GM23338 (cell line): ENCODE measurements at regions not wholly inside any gene's neighbourhood (a gene's known extent, or its start where the extent isn't known, plus 50 kb on each side); places are given as distances from the start of the nearest gene placed in this dataset.
A peak's percentile ranks its signal among the peaks of the same experiment; 100 is the strongest.

ENCODE experiments used
- ATAC-seq: fragments of 200-7000 bp; cut with Tn5 transposase; 3 replicates; pipeline ENCODE4 v1.9.1; 2020
- DNase-seq: peaks from one replicate; pipeline ENCODE4 v3.0.0-alpha.2; 2015; ENCODE audit warnings: low spot score
- H2AFZ ChIP-seq: fragments of 200-600 bp; sonication (generic); 2 replicates; pipeline ENCODE4 v1.8.0; 2016; ENCODE audit warnings: antibody characterized with exemption, mild to moderate bottlenecking, moderate library complexity
- H3F3A ChIP-seq: fragments of 200-600 bp; sonication (generic); replicated peaks from 2 replicates; pipeline ENCODE4 v1.8.0; 2017; ENCODE audit warnings: antibody characterized with exemption, mixed run types, low read depth
- H3K27ac ChIP-seq: fragments of 200-600 bp; sonication (generic); 2 replicates; pipeline ENCODE4 v1.6.1; 2016; ENCODE audit warnings: low read depth
- H3K27me3 ChIP-seq: fragments of 200-600 bp; sonication (generic); 2 replicates; pipeline ENCODE4 v1.8.0; 2016; ENCODE audit warnings: mild to moderate bottlenecking, mixed run types, moderate library complexity; ENCODE audit not compliant: insufficient read depth
- H3K36me3 ChIP-seq: fragments of 200-600 bp; sonication (generic); 2 replicates; pipeline ENCODE4 v1.8.0; 2016; ENCODE audit warnings: mild to moderate bottlenecking; ENCODE audit not compliant: insufficient read depth
- H3K4me1 ChIP-seq: fragments of 200-600 bp; sonication (generic); 2 replicates; pipeline ENCODE4 v1.8.0; 2016; ENCODE audit warnings: mild to moderate bottlenecking, moderate library complexity; ENCODE audit not compliant: insufficient read depth
- H3K4me2 ChIP-seq: fragments of 200-600 bp; sonication (generic); 2 replicates; pipeline ENCODE4 v1.7.1; 2017; ENCODE audit warnings: mixed run types
- H3K4me3 ChIP-seq: fragments of 200-600 bp; sonication (generic); 2 replicates; pipeline ENCODE4 v1.6.1; 2016; ENCODE audit warnings: mixed run types
- H3K79me2 ChIP-seq: fragments of 200-600 bp; sonication (generic); replicated peaks from 2 replicates; pipeline ENCODE4 v1.8.0; 2017; ENCODE audit warnings: mild to moderate bottlenecking; ENCODE audit not compliant: insufficient read depth
- H3K9me2 ChIP-seq: fragments of 200-600 bp; sonication (generic); 2 replicates; pipeline ENCODE4 v1.8.0; 2017; ENCODE audit not compliant: insufficient read depth
- H4K20me1 ChIP-seq: fragments of 200-600 bp; sonication (generic); replicated peaks from 2 replicates; pipeline ENCODE4 v1.8.0; 2017; ENCODE audit warnings: mild to moderate bottlenecking; ENCODE audit not compliant: insufficient read depth
- H3K27ac Mint-ChIP-seq: 2 replicates; pipeline ENCODE4 v1.8.0; 2020; ENCODE audit warnings: inconsistent platforms, mild to moderate bottlenecking, moderate library complexity, mixed read lengths
- H3K27me3 Mint-ChIP-seq: 3 replicates; pipeline ENCODE4 v1.8.0; 2022; ENCODE audit warnings: low read depth, mild to moderate bottlenecking, moderate library complexity, mixed read lengths, inconsistent platforms; ENCODE audit not compliant: insufficient read depth, poor library complexity
- H3K36me3 Mint-ChIP-seq: 3 replicates; pipeline ENCODE4 v1.8.0; 2021; ENCODE audit warnings: low read depth, mild to moderate bottlenecking, inconsistent platforms, moderate library complexity, mixed read lengths
- H3K4me1 Mint-ChIP-seq: 3 replicates; pipeline ENCODE4 v1.8.0; 2020; ENCODE audit warnings: mild to moderate bottlenecking, inconsistent platforms, mixed read lengths
- H3K4me3 Mint-ChIP-seq: 3 replicates; pipeline ENCODE4 v1.8.0; 2021; ENCODE audit warnings: moderate library complexity, mild to moderate bottlenecking, inconsistent platforms, mixed read lengths
- H3K9me3 Mint-ChIP-seq: 3 replicates; pipeline ENCODE4 v1.8.0; 2020; ENCODE audit warnings: moderate library complexity, mild to moderate bottlenecking, inconsistent platforms, mixed read lengths
- CREB1 ChIP-seq: fragments of 250-450 bp; sonication (Bioruptor Pico); IDR thresholded peaks from 2 replicates; pipeline ENCODE4 v1.5.0; 2020; ENCODE audit warnings: low read depth, mild to moderate bottlenecking, moderate library complexity
- CTCF ChIP-seq, 2 experiments: fragments of 200-600 bp in 1 of 2; sonication (generic) in 1 of 2; conservative IDR thresholded peaks; 2 replicates each; pipeline versions ENCODE4 v1.5.1 to v1.6.1; 2016 to 2017; ENCODE audit warnings: antibody characterized with exemption in 2 of 2, low read depth in 2 of 2, mild to moderate bottlenecking in 2 of 2, moderate library complexity in 1 of 2
- ETS1 ChIP-seq: IDR thresholded peaks from 2 replicates; pipeline ENCODE4 v1.6.1; 2016; ENCODE audit warnings: antibody characterized with exemption
- EZH2phosphoT487 ChIP-seq: fragments of 200-600 bp; sonication (generic); IDR thresholded peaks from one replicate; pipeline ENCODE4 v1.8.1; 2018; ENCODE audit warnings: antibody characterized with exemption; ENCODE audit not compliant: unreplicated experiment
- NANOG ChIP-seq: IDR thresholded peaks from 2 replicates; pipeline ENCODE4 v1.6.1; 2016; ENCODE audit warnings: antibody characterized with exemption, borderline replicate concordance
- REST ChIP-seq: IDR thresholded peaks from one replicate; pipeline ENCODE4 v1.6.1; 2018; ENCODE audit warnings: antibody characterized with exemption; ENCODE audit not compliant: unreplicated experiment
- ZNF114 ChIP-seq: fragments of 250-450 bp; sonication (Bioruptor Pico); IDR thresholded peaks from 2 replicates; pipeline ENCODE4 v1.5.0; 2020; ENCODE audit warnings: mild to moderate bottlenecking, moderate library complexity

DNA sequence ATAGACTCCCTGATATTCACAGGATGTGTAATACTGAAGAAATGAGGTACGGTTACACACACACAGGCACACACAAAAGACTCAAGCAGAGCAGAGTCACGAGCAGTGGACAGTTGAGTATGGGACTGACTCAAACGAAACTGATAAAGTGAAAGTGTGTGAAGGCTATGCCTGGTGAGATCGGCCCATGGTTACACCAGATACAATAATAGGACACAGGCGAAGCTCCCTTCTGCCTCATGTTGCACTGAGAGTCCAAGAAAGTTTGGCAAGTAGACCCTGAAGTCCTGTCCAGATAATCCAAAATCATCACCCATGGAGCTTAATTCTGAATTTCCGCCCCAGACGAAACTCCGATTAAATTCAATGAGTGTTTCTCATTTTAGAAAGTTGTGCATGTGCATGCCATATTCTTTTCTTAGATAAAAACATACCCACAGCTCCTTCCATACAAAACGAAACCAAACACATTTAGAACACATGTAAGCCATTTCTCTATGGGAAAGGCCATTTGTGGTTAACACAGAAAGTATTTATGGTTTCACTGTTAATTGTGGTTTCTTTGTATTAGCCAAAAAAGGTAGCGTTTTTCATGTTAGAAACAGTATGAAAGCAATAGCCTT, 567.6 kb downstream of the PLCL1 start:
- peak overlapping the region; percentile 3; the same call in 1 of the 2 replicates for H2AFZ ChIP-seq
- ATAC-seq: no peak

More for the DNA sequence above, 567.6 kb downstream of the PLCL1 start:
- Histone ChIP-seq H3K4me1 (no peaks in the 10 kb centered on the region), H3F3A (no peaks in the 10 kb centered on the region), H3K4me3 (no peak overlapping the region), H3K9me2 (no peaks in the 10 kb centered on the region), H3K27me3 (no peaks in the 10 kb centered on the region), H3K27ac (no peak overlapping the region), H3K4me2 (no peak overlapping the region), H4K20me1 (no peaks in the 10 kb centered on the region), H3K79me2 (no peaks in the 10 kb centered on the region), H3K36me3 (no peaks in the 10 kb centered on the region)
- Mint-ChIP-seq H3K27me3 (peaks cover 1% of the 10 kb centered on the region), H3K27ac (no peak overlapping the region), H3K4me1 (peaks cover 4% of the 10 kb centered on the region; the same call in 1 of the 3 replicates), H3K36me3 (no peaks in the 10 kb centered on the region), H3K4me3 (no peak overlapping the region), H3K9me3 (no peaks in the 10 kb centered on the region)
- TF ChIP-seq NANOG: no peak
- no peak for TF ChIP-seq CTCF (conservative IDR thresholded peaks at IDR 0.05; ENCODE audit: low read depth in 2 of 2)
- no peak for TF ChIP-seq REST
- no peak for TF ChIP-seq ZNF114 (CRISPR knock-in tag)
- TF ChIP-seq ETS1: no peak
- no peak for TF ChIP-seq EZH2phosphoT487
- no peak for TF ChIP-seq CREB1 (CRISPR knock-in tag)
- DNase-seq: no peak
